DND-41 (cell line): ENCODE measurements at regions not wholly inside any gene's neighbourhood (a gene's known extent, or its start where the extent isn't known, plus 50 kb on each side); places are given as distances from the start of the nearest gene placed in this dataset.

Experiments used
- CTCF ChIP-seq: IDR thresholded peaks from 2 replicates; pipeline ENCODE4 v1.5.1; 2012; ENCODE audit warnings: borderline replicate concordance, low read length, moderate library complexity, mild to moderate bottlenecking; ENCODE audit not compliant: poor library complexity, severe bottlenecking; ENCODE audit errors: extremely low read depth
- EZH2 ChIP-seq: IDR thresholded peaks from 3 replicates; pipeline ENCODE4 v1.6.1; 2012; ENCODE audit warnings: borderline replicate concordance, low read depth, mild to moderate bottlenecking, moderate library complexity, low read length, inconsistent platforms; ENCODE audit not compliant: severe bottlenecking

GRCh38 chr9:101792475-101792874 is 54.0 kb upstream of the GRIN3A start:
- TF ChIP-seq EZH2, result no peak
- no peak for TF ChIP-seq CTCF
